Activated CD4-positive, alpha-beta T cell treated with anti-CD3 and anti-CD28 coated beads, Interleukin-2, Interleukin-4, amounts not matched to agents 100 ng/mL and 50 ng/mL, durations not matched to agents 16 hours and 8 hours (primary cell): ENCODE measurements at regions not wholly inside any gene's neighbourhood (a gene's known extent, or its start where the extent isn't known, plus 50 kb on each side); places are given as distances from the start of the nearest gene placed in this dataset.

Source experiments
- DNase-seq: peaks from one replicate; pipeline ENCODE4 v3.0.0-alpha.2; 2020; ENCODE audit warnings: low spot score

GRCh38 chr11:80595011-80595410 lies 1154.2 kb upstream of the TENM4 start:
- DNase-seq, result no peak

GRCh38 chr11:80593648-80594374 lies 1153.0 kb upstream of the TENM4 start:
- DNase-seq, result no peak

- no peak for DNase-seq
Observed at GRCh38 chr11:80592546-80592945, 1151.7 kb upstream of the TENM4 start.

DNA sequence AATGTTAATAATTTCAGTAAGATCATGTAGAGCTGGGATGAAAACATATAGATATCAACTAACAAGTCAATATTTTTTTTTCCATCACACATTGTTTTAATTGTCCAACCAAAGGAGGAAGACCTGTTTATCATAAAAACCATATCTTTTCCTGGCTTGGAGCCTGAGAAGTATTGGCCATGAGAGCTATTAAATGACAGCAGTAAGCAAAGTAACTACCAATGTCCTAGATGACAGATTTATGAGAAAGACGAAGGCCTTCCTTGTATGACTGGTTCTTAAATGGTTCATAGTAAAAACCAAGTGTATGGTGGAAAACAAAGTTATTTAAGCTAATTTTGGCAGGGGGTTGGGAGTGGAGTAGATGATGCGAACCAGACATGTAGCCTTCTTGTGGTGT lies 1147.1 kb upstream of the TENM4 start:
- DNase-seq, result no peak

GRCh38 chr11:80586464-80586863 lies 1145.6 kb upstream of the TENM4 start:
- DNase-seq, result no peak

- DNase-seq, result no peak
Observed at GRCh38 chr11:80584661-80585060, 1143.8 kb upstream of the TENM4 start.

DNA sequence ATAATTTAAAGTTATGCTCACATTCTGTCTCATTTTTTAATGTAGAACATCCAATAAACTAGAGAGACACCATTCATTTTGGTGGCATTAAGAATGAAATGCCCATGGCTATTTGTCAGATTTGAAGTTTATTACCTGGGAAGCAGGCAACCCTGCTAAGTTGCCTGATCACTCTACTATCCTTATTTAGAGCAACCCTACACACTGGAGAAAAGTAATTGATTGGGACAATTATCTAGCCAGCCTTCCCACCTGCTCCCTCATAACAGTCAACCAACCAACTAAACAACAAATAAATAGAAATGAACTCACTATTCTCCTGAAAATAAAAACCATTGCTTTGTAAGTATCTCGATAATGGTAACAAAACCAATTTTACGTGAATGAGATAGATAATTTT lies 1129.0 kb upstream of the TENM4 start:
- DNase-seq, result no peak

DNA sequence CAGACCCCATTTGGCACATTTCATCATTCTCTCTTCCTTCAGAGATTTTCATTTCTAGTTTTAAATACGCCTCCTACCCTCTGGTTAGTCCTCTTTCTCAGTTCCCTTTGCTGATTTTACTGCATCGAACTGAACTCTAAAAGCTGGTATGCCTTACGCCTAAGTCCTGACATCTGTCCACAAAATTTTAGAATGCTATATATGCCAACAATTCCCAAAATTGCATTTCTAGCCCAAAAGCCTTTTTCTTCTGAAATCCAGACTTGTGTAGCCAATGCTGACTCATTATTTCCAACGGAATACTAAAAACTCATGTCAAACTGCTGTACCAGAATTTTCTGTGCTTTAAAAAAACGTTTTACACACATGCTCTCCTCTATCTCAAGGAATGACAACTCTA lies 1124.4 kb upstream of the TENM4 start:
- DNase-seq, result no peak

GRCh38 chr11:80562523-80563125 lies 1121.8 kb upstream of the TENM4 start:
- DNase-seq, result no peak

DNA sequence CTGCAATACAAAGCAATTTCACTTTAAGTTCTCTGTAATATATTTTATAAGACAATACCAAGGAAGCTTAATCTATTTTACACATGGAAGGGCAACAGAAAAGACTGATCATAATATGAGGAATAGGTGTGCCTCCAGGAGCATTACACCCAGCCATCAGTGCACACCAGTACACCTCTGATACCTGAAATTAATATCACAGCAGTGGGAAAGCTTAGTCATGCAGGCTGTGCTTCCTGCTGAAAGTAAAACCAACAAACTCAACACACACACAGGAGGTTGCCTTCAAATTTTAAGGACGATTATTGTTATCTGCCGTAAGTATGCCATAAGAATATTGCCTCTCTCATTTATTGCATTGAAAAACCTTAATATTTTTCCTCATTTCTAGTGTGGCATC lies 1119.1 kb upstream of the TENM4 start:
- no peak for DNase-seq

DNA sequence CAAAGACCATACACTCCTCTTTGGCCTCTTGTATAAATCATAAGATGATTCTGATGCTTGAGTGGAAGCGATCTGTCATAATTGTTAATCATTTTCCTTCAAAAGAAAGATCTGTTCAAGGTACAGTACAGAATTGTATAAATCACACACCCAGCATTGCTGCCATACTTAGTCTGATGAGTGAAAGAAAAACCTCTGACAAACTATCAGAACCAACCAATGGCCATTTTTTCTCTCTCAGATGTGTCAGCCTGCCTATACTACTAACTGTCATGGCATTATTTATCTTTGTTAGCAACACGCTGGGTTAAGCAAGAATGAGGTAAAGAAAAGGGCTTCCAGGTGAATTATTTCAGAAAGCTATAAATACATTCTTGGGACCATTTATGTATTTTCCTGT lies 1112.7 kb upstream of the TENM4 start:
- no peak for DNase-seq

DNA sequence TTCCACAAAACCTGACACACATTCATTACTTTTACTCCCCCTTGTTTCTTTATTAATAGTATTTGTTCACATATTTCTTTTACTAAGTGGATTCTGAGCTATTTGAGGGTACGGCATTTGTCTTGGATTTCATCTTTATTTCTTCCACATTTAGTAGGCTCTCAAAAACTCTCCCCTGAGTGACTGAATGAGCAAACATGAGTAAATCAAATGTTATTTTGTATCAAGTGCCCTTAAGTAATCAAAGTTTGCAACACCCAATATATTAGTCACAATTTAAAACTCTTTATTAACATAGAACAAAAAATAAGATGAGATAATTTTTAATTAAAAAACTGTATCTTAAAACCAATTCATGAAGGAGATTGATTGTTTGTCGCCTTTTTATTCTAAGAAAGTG lies 1101.9 kb upstream of the TENM4 start:
- DNase-seq, result no peak

- DNase-seq, result no peak
Observed at GRCh38 chr11:80538040-80538439, 1097.2 kb upstream of the TENM4 start.

GRCh38 chr11:80533463-80533862 lies 1092.6 kb upstream of the TENM4 start:
- DNase-seq, result no peak

DNA sequence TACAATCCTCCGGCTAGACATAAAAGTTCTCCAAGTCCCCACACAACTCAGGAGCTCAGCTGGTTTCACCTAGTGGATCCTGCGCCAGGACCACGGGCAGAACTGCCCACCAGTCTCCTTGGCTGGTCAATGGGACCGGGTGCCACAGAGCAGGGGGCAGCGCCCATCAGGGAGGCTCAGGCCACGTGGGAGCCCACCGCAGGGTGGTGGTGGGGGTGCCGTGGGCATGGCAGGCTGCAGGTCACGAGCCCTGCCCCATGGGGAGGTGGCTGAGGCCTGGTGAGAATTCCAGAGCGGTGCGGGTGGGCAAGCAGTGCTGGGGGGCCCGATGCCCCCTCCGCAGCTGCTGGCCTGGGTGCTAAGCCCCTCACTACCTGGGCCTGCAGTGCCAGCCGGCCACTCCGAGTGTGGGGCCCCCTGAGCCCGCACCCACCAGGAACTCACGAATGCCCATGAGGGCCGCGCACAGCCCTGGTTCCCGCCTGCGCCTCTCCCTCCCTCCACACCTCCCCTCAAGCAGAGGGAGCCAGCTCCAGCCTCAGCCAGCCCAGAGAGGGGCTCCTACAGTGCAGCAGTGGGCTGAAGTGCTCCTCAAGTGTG lies 1091.9 kb upstream of the TENM4 start:
- DNase-seq, result no peak

GRCh38 chr11:80529726-80530125 lies 1088.9 kb upstream of the TENM4 start:
- DNase-seq, result no peak

DNA sequence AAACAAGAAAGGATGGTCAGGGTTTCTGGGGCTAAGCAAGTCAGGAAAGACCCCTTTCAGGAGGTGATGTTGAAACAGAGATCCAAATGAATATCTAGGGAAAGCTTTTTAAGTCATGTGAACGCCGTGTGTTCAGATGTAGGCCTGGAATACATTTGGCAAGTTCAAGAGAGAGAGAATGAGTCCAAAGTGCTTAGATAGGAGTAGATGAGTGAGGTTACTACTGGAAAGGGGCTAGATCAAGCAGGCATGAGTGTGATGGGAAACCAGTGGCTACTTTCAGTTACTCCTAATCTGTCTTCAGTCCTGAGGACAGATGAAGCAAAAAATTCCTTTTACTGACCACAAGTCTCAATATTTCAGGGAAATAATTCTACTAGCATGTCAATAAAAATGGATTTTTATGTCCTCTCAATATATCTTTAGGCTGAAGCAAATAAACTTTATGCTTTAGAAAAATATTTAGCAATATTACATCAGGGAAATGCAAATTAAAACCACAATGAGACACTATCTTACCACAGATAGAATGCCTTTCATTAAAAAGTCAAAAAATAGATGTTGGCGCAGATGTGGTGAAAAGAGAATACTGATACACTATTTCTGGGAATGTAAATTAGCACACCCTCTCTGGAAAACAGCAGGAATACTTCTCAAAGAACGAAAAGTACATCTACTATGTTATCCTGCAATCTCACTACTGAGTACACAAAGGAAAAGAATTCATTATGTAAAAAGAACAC lies 1085.0 kb upstream of the TENM4 start:
- DNase-seq, result no peak

DNA sequence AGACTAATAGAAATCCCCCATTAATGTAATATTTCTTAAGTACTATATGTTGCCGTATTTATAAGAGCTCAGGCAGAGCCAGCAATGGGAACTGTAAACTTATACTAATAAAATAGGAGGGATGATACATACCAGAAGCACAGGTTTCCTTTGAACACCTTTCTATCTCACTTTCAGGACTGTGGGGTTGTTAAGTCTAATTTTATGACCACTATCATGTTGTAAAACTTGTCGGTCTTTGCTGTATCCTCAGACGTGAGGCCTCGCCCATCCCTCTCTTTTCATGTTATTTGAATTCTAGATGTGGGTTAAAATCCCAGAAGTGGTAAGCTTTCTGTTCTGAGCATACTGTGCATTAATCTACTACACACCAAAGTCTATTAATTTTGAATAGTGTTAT lies 1083.5 kb upstream of the TENM4 start:
- DNase-seq, result no peak

- DNase-seq, result no peak
Observed at GRCh38 chr11:80523057-80523456, 1082.2 kb upstream of the TENM4 start.

DNA sequence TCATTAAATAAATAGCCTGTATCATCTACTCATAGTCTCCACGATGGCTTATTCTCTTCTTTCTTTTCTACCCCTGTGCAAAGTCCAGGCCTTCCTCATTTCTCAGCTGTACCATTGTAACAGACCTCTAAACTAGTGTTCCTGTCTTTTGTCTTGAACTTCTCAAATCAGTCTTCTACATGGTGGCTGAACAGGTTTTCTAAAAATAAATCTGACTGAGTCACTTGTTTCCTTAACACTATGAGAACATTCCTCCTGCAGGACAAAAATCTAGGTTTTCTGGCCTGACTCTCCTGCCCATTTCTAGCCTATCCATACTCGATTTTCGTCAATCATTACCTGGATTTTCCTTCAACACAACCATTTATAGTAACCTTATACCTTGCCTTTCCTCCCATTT lies 1080.8 kb upstream of the TENM4 start:
- no peak for DNase-seq

DNA sequence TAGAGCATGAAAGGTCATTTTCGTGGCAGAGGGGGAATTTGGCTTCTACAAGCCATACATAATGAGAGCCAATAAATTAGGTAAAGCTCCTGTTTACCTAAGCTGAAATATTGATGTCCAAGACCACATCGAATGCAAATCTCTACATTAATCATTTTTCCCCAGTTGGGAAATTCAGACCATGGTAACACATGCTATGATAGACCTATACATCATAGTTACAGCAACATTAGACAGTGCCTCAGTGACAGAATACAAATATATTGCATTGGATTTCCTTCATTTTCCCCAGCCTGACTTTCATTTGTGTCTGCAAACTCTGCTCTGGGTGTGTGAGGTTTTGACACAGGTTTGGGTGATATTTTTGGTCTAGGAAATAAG lies 1079.7 kb upstream of the TENM4 start:
- DNase-seq, result no peak

DNA sequence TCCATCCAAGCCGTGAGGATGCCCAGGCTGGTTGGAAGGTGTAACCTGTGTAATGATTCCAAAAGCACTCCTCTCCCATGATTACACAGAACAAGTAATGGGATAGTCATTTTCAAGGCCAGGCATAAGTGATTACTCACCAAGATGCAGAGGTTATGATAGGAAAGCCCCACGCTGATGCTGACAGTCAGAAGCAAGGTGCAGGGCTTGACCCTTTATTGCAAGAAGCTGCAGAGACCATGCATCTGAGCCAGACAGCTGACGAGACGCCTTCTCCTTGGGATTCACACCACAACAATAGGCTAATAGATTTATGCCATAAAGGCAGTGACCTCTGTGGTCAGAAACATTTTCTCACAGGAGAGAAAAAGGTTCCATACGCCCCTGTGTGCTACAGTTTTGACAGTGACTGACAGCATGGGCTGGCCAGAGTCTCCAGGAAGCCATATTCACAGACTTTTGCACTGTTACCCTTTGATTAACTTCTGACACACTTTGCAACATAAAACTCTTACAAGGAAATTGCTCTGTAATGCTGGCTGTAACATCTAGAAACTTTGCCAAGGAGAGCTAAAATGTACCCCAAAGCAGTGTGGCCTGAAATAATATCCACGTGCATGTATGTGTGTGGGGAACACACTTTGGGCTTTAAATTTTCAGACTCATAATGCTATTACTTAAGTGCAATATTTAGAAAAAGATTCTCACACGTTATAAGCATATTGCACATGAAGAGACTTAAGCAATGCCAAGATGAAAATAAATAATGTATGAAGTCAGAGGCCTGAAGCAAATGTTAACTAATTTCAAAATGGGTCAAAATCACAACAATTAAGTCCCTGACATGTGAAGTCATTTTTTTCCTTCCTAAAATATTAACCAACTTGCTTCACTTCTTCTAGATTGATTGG lies 1079.0 kb upstream of the TENM4 start:
- DNase-seq, result no peak
